Amniotic epithelial cell (primary cell): ENCODE measurements at regions not wholly inside any gene's neighbourhood (a gene's known extent, or its start where the extent isn't known, plus 50 kb on each side); places are given as distances from the start of the nearest gene placed in this dataset.

Source experiments
- DNase-seq: peaks from one replicate; pipeline ENCODE4 v3.0.0-alpha.2; 2010; ENCODE audit warnings: low read depth

- no peak for DNase-seq
Observed at GRCh38 chr2:226207671-226208070, 591.9 kb downstream of the IRS1 start.

GRCh38 chr2:226199555-226199954, 600.1 kb downstream of the IRS1 start:
- no peak for DNase-seq

GRCh38 chr2:226198956-226199355, 600.7 kb downstream of the IRS1 start:
- no peak for DNase-seq

- no peak for DNase-seq
Observed at GRCh38 chr2:226190479-226191252, 609.0 kb downstream of the IRS1 start.

- no peak for DNase-seq
Observed at GRCh38 chr2:226189061-226189460, 610.6 kb downstream of the IRS1 start.

- DNase-seq, result peak; percentile 73
Observed at GRCh38 chr2:226187616-226188015, 612.0 kb downstream of the IRS1 start.

GRCh38 chr2:226187156-226187555, 612.5 kb downstream of the IRS1 start:
- DNase-seq, result peak; percentile 63

GRCh38 chr2:226185616-226186211, 613.9 kb downstream of the IRS1 start:
- peak; percentile 95 for DNase-seq

- no peak for DNase-seq
Observed at GRCh38 chr2:226184940-226185615, 614.5 kb downstream of the IRS1 start.

GRCh38 chr2:226184540-226184939, 615.1 kb downstream of the IRS1 start:
- DNase-seq, result no peak

- no peak for DNase-seq
Observed at GRCh38 chr2:226183550-226183949, 616.1 kb downstream of the IRS1 start.

GRCh38 chr2:226183033-226183432, 616.6 kb downstream of the IRS1 start:
- no peak for DNase-seq

- no peak for DNase-seq
Observed at GRCh38 chr2:226181909-226182308, 617.7 kb downstream of the IRS1 start.

- no peak for DNase-seq
Observed at GRCh38 chr2:226180281-226180884, 619.2 kb downstream of the IRS1 start.

GRCh38 chr2:226179010-226179409, 620.6 kb downstream of the IRS1 start:
- DNase-seq, result no peak

- DNase-seq, result peak; percentile 5
Observed at GRCh38 chr2:226176283-226176984, 623.2 kb downstream of the IRS1 start.

- DNase-seq, result no peak
Observed at GRCh38 chr2:226174390-226174789, 625.2 kb downstream of the IRS1 start.

GRCh38 chr2:226172939-226173338, 626.7 kb downstream of the IRS1 start:
- DNase-seq, result no peak

GRCh38 chr2:226172309-226172708, 627.3 kb downstream of the IRS1 start:
- no peak for DNase-seq

- no peak for DNase-seq
Observed at GRCh38 chr2:226169751-226170581, 629.7 kb downstream of the IRS1 start.

GRCh38 chr2:226168496-226169160, 631.0 kb downstream of the IRS1 start:
- DNase-seq, result no peak
